ENCODE measurements at regions not wholly inside any gene's neighbourhood (a gene's known extent, or its start where the extent isn't known, plus 50 kb on each side); places are given as distances from the start of the nearest gene placed in this dataset.
A peak's percentile ranks its signal among the peaks of the same experiment; 100 is the strongest.

DNA sequence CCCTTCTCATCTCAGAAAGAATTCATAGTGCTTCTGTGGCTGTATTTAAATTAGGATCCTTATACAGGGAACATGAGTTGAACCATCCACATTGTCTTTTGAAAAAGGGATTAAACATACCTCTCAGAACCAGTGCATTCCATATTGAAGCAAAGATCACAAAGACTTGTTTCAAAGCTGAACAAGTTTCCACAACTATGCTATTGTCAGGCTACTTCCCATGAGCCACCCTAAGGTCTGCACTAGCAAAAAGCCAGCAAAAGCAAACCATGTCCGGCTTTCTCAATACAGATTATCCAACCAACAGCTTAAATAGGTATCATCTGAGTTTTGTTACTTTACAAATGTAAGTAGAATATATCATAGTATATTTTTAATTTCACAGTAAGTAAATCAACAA lies 78.1 kb downstream of the SCG2 start:
- H3K4me3 ChIP-seq (IDR thresholded peaks at IDR 0.05; ENCODE audit: insufficient read depth, low read depth, low read length) = no peak overlapping the region
- peaks cover 42% of the 10 kb centered on the region for H3K4me1 ChIP-seq (ENCODE audit: low read depth, poor library complexity, severe bottlenecking)
- TF ChIP-seq, protein P1, sequence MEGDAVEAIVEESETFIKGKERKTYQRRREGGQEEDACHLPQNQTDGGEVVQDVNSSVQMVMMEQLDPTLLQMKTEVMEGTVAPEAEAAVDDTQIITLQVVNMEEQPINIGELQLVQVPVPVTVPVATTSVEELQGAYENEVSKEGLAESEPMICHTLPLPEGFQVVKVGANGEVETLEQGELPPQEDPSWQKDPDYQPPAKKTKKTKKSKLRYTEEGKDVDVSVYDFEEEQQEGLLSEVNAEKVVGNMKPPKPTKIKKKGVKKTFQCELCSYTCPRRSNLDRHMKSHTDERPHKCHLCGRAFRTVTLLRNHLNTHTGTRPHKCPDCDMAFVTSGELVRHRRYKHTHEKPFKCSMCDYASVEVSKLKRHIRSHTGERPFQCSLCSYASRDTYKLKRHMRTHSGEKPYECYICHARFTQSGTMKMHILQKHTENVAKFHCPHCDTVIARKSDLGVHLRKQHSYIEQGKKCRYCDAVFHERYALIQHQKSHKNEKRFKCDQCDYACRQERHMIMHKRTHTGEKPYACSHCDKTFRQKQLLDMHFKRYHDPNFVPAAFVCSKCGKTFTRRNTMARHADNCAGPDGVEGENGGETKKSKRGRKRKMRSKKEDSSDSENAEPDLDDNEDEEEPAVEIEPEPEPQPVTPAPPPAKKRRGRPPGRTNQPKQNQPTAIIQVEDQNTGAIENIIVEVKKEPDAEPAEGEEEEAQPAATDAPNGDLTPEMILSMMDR (conservative IDR thresholded peaks at IDR 0.05; ENCODE audit: low read depth, low read length) = no peak
- no peaks in the 10 kb centered on the region for H4K20me1 ChIP-seq (ENCODE audit: insufficient read depth)
- H2AFZ ChIP-seq (ENCODE audit: low read depth) = peak overlapping the region; percentile 42; the same call in 1 of the 2 replicates
- H3K36me3 ChIP-seq (ENCODE audit: insufficient read depth) = no peaks in the 10 kb centered on the region
- H3K27me3 ChIP-seq (ENCODE audit: insufficient read depth, low read depth) = no peaks in the 10 kb centered on the region
- peak overlapping the region; percentile 59; the same call in 1 of the 2 replicates for H3K4me2 ChIP-seq
- peak overlapping the region; percentile 80; the same call in 1 of the 2 replicates for H3K27ac ChIP-seq
- H3K9ac ChIP-seq = no peak overlapping the region; the same call in 1 of the 2 replicates
- H3K79me2 ChIP-seq (ENCODE audit: insufficient read depth, low read depth) = no peaks in the 10 kb centered on the region

DNA sequence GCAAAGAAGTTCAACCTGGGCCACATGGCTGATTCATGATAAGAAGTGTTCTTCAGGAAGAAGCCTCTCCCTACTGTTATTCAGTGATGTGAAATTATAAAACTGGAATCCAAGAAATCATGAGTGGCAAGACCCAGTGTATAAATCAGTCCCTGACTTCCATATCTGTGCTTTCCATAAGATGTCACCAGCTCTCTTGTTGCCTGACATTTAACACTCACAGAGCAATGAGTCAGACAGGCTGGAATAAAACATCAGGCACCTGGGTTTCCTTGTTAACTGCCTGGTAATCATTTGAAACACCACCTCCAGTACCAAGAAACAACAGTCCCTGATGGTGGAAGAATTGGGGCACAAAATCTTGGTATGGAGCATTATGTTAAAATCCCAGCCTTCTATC lies 76.1 kb downstream of the SCG2 start:
- Histone ChIP-seq H3K9ac (no peak overlapping the region), H2AFZ (ENCODE audit: low read depth) (no peak overlapping the region), H3K36me3 (ENCODE audit: insufficient read depth) (no peaks in the 10 kb centered on the region), H3K4me3 (IDR thresholded peaks at IDR 0.05; ENCODE audit: insufficient read depth, low read depth, low read length) (no peak overlapping the region), H3K27me3 (ENCODE audit: insufficient read depth, low read depth) (no peaks in the 10 kb centered on the region), H3K4me1 (ENCODE audit: low read depth, poor library complexity, severe bottlenecking) (peaks cover 39% of the 10 kb centered on the region), H4K20me1 (ENCODE audit: insufficient read depth) (no peaks in the 10 kb centered on the region), H3K79me2 (ENCODE audit: insufficient read depth, low read depth) (no peaks in the 10 kb centered on the region), H3K27ac (no peak overlapping the region), H3K4me2 (no peak overlapping the region)
- TF ChIP-seq, protein P1 (conservative IDR thresholded peaks at IDR 0.05; ENCODE audit: low read depth, low read length) = no peak

DNA sequence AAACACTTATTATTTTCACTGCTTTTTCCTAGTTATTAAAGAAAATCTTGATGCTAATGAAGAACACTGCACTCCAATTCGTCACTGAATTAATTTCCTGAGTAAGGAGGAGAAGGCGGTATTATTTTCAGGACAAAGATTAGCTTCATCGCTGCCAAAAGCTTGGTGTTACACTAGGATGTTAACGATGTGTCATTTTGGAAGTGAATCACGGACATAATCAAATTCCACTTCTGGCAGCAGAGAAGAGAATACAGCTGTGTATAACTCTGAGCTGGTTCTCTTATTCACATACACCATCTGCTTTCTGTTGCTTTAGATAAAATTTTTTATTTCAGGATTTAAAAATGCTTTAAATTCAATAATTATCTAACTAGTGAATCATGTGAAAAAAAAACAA lies 74.1 kb downstream of the SCG2 start:
- Histone ChIP-seq H3K27me3 (ENCODE audit: insufficient read depth, low read depth) (no peaks in the 10 kb centered on the region), H3K36me3 (ENCODE audit: insufficient read depth) (no peaks in the 10 kb centered on the region), H4K20me1 (ENCODE audit: insufficient read depth) (no peaks in the 10 kb centered on the region), H3K4me1 (ENCODE audit: low read depth, poor library complexity, severe bottlenecking) (peaks cover 19% of the 10 kb centered on the region), H3K27ac (no peak overlapping the region), H3K79me2 (ENCODE audit: insufficient read depth, low read depth) (no peaks in the 10 kb centered on the region), H2AFZ (ENCODE audit: low read depth) (no peak overlapping the region), H3K4me3 (IDR thresholded peaks at IDR 0.05; ENCODE audit: insufficient read depth, low read depth, low read length) (no peak overlapping the region), H3K4me2 (no peak overlapping the region), H3K9ac (no peak overlapping the region)
- TF ChIP-seq, protein P1 (conservative IDR thresholded peaks at IDR 0.05; ENCODE audit: low read depth, low read length) = no peak

DNA sequence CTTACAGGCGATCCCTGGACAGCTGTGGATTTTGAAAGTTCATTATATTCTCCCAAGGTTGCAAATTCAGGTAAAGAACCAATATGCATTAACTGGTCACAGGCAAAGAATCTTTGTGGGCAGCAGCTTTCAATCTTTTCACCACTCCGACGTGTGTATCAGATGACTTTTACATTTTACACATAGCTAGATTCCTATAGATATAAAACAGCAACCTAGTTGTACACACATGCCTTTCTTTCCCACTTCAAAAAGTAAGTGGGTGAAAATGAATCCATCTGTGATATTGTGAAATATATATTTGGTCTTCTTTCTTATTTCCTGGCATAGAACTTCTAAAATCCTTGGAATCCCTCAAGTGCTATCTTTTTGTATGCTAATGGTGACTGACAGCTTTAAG lies 72.5 kb downstream of the SCG2 start:
- Histone ChIP-seq H3K36me3 (ENCODE audit: insufficient read depth) (no peaks in the 10 kb centered on the region), H4K20me1 (ENCODE audit: insufficient read depth) (no peaks in the 10 kb centered on the region), H3K4me1 (ENCODE audit: low read depth, poor library complexity, severe bottlenecking) (peaks cover 3% of the 10 kb centered on the region), H3K27me3 (ENCODE audit: insufficient read depth, low read depth) (no peaks in the 10 kb centered on the region), H3K9ac (no peak overlapping the region), H3K79me2 (ENCODE audit: insufficient read depth, low read depth) (no peaks in the 10 kb centered on the region), H3K27ac (no peak overlapping the region), H2AFZ (ENCODE audit: low read depth) (no peak overlapping the region), H3K4me3 (IDR thresholded peaks at IDR 0.05; ENCODE audit: insufficient read depth, low read depth, low read length) (no peak overlapping the region), H3K4me2 (no peak overlapping the region)
- TF ChIP-seq, protein P1 (conservative IDR thresholded peaks at IDR 0.05; ENCODE audit: low read depth, low read length) = no peak

Measured in KMS-11 (cell line).